CD4-positive, alpha-beta T cell (primary cell): ENCODE measurements at regions not wholly inside any gene's neighbourhood (a gene's known extent, or its start where the extent isn't known, plus 50 kb on each side); places are given as distances from the start of the nearest gene placed in this dataset.

Experiments used
- ATAC-seq: fragments of 200-7000 bp; cut with Tn5 transposase; one replicate; pipeline ENCODE4 v1.10.0; 2022; ENCODE audit warnings: mild to moderate bottlenecking; ENCODE audit not compliant: poor library complexity
- CTCF ChIA-PET: fragments of 350-600 bp; sonication (Branson Sonifier 250); formaldehyde crosslinking; loops from one replicate; lab custom pipeline; 2021; ENCODE audit warnings: antibody characterized with exemption, inconsistent platforms; lab: Charles Lee
- POLR2A ChIA-PET: fragments of 350-600 bp; sonication (Branson Sonifier 250); formaldehyde crosslinking; loops from one replicate; lab custom pipeline; 2021; ENCODE audit warnings: antibody characterized with exemption, inconsistent platforms; lab: Charles Lee
- DNase-seq, 14 experiments: peaks; one replicate each; pipeline ENCODE4 v3.0.0-alpha.2; 2013 to 2020; ENCODE audit warnings: mixed read lengths in 2 of 14
- H3K27ac ChIP-seq, 2 donors: one replicate each; pipeline versions ENCODE4 v1.5.1 to v1.7.0; 2013; ENCODE audit warnings: low read length in 2 of 2, low read depth in 1 of 2, mild to moderate bottlenecking in 1 of 2
- H3K27me3 ChIP-seq, 2 experiments: 1 replicate in 1 of 2; 2 replicates in 1 of 2; pipeline versions ENCODE4 v1.6.1 to v1.7.0; 2013; ENCODE audit warnings: low read length in 2 of 2, control low read depth in 1 of 2, mild to moderate bottlenecking in 1 of 2, moderate library complexity in 1 of 2; ENCODE audit not compliant: insufficient read depth in 2 of 2, control insufficient read depth in 1 of 2
- H3K36me3 ChIP-seq: one replicate; pipeline ENCODE4 v1.6.1; 2013; ENCODE audit warnings: low read length, control low read depth; ENCODE audit not compliant: insufficient read depth
- H3K4me1 ChIP-seq: one replicate; pipeline ENCODE4 v1.6.1; 2013; ENCODE audit warnings: low read length, control low read depth; ENCODE audit not compliant: insufficient read depth
- H3K4me3 ChIP-seq: one replicate; pipeline ENCODE4 v1.5.1; 2013; ENCODE audit warnings: mild to moderate bottlenecking, low read length, moderate library complexity
- H3K9me3 ChIP-seq, 2 experiments: 1 replicate in 1 of 2; 2 replicates in 1 of 2; pipeline versions ENCODE4 v1.6.1 to v1.7.0; 2013; ENCODE audit warnings: low read length in 2 of 2, mild to moderate bottlenecking in 2 of 2, control low read depth in 1 of 2, moderate library complexity in 1 of 2; ENCODE audit not compliant: control insufficient read depth in 1 of 2, insufficient read depth in 1 of 2
- H3K27ac Mint-ChIP-seq: one replicate; pipeline ENCODE4 v1.8.0; 2020; ENCODE audit warnings: mixed read lengths
- H3K27me3 Mint-ChIP-seq: one replicate; pipeline ENCODE4 v1.8.0; 2021; ENCODE audit warnings: mixed read lengths
- H3K36me3 Mint-ChIP-seq: one replicate; pipeline ENCODE4 v1.8.0; 2021; ENCODE audit warnings: low read depth, mixed read lengths
- H3K4me1 Mint-ChIP-seq: one replicate; pipeline ENCODE4 v1.8.0; 2021; ENCODE audit warnings: low read depth, mixed read lengths
- H3K4me3 Mint-ChIP-seq: one replicate; pipeline ENCODE4 v1.8.0; 2020; ENCODE audit warnings: mild to moderate bottlenecking, mixed read lengths
- H3K9me3 Mint-ChIP-seq: one replicate; pipeline ENCODE4 v1.8.0; 2020; ENCODE audit warnings: mixed read lengths
- intact Hi-C, 2 experiments: fragments of 100-400 bp; cut with DNase I in 1 of 2; cut with micrococcal nuclease in 1 of 2; formaldehyde crosslinking; loops; one replicate each; pipeline versions ENCODE4 v1.15.1 to v1.9.0; 2023 to 2025; cut with DNase I, micrococcal nuclease
- TF ChIP-seq, protein P1 (sequence below): fragments of 200-600 bp; IDR thresholded peaks from one replicate; pipeline ENCODE4 v1.8.0; 2022; ENCODE audit warnings: antibody characterized with exemption, mild to moderate bottlenecking

DNA sequence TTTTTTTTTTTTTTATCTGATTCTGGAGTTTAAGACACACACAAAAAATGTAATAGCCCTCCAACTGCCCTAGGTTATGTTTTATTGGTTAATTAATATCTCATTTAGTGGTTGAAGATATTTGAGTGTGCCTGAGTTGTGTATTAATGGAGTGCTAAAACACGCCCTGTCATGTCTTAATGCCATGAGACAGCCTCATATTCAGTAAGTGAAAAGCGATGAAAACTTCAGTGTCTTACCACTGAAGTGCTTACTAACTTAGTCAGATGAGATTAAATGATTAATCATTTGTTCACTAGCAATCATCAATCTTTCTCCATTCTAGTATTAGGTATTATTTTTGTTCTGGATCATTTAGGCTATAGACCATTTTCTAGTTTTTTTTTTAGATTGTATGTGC is 544.7 kb upstream of the ROBO2 start:
- H3K4me1 ChIP-seq, result no peaks in the 10 kb centered on the region
- H3K4me3 ChIP-seq, result no peak overlapping the region
- Mint-ChIP-seq H3K36me3 (no peaks in the 10 kb centered on the region), H3K9me3 (peaks cover 14% of the 10 kb centered on the region), H3K27ac (no peak overlapping the region), H3K27me3 (no peaks in the 10 kb centered on the region), H3K4me3 (no peak overlapping the region), H3K4me1 (no peaks in the 10 kb centered on the region)
- H3K27ac ChIP-seq, result no peak overlapping the region
- peaks cover 12 to 15% of the 10 kb centered on the region in 2 experiments for H3K9me3 ChIP-seq
- CTCF ChIA-PET, result no interaction called here
- intact Hi-C loops, result no loop called here
- no peak for ATAC-seq
- no peaks in the 10 kb centered on the region for H3K27me3 ChIP-seq
- no peaks in the 10 kb centered on the region for H3K36me3 ChIP-seq
- no peak for DNase-seq
- TF ChIP-seq, protein P1, sequence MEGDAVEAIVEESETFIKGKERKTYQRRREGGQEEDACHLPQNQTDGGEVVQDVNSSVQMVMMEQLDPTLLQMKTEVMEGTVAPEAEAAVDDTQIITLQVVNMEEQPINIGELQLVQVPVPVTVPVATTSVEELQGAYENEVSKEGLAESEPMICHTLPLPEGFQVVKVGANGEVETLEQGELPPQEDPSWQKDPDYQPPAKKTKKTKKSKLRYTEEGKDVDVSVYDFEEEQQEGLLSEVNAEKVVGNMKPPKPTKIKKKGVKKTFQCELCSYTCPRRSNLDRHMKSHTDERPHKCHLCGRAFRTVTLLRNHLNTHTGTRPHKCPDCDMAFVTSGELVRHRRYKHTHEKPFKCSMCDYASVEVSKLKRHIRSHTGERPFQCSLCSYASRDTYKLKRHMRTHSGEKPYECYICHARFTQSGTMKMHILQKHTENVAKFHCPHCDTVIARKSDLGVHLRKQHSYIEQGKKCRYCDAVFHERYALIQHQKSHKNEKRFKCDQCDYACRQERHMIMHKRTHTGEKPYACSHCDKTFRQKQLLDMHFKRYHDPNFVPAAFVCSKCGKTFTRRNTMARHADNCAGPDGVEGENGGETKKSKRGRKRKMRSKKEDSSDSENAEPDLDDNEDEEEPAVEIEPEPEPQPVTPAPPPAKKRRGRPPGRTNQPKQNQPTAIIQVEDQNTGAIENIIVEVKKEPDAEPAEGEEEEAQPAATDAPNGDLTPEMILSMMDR, result no peak
- POLR2A ChIA-PET, result no interaction called here

DNA sequence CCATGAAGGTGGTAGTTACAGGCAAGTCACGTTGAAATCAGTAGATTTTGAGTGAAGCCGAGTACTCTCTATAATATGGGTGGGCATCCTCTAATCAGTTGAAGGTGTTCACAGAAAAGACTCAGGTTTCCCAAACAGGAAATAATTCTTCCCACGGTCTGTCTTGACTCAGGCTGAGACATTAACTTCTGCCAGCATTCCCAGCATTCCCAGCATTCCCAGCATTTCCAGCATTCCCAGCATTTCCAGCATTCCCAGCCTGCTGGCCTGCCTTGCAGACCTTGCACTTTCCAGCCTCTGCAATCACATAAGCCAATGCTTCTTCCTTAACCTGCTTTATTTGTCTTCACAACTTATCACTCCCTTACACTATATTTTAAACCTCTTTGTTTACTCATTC is 542.3 kb upstream of the ROBO2 start:
- Histone ChIP-seq H3K36me3 (no peaks in the 10 kb centered on the region), H3K27ac (no peak overlapping the region), H3K9me3 (peaks cover 10 to 12% of the 10 kb centered on the region in 2 experiments), H3K27me3 (no peaks in the 10 kb centered on the region), H3K4me3 (no peak overlapping the region), H3K4me1 (no peaks in the 10 kb centered on the region)
- Mint-ChIP-seq H3K4me1 (no peaks in the 10 kb centered on the region), H3K36me3 (no peaks in the 10 kb centered on the region), H3K9me3 (peaks cover 14% of the 10 kb centered on the region), H3K4me3 (no peak overlapping the region), H3K27ac (no peak overlapping the region), H3K27me3 (no peaks in the 10 kb centered on the region)
- intact Hi-C loops, result no loop called here
- DNase-seq, result no peak
- ATAC-seq, result no peak
- TF ChIP-seq, protein P1, result no peak
- ChIA-PET POLR2A (no interaction called here), CTCF (no interaction called here)

DNA sequence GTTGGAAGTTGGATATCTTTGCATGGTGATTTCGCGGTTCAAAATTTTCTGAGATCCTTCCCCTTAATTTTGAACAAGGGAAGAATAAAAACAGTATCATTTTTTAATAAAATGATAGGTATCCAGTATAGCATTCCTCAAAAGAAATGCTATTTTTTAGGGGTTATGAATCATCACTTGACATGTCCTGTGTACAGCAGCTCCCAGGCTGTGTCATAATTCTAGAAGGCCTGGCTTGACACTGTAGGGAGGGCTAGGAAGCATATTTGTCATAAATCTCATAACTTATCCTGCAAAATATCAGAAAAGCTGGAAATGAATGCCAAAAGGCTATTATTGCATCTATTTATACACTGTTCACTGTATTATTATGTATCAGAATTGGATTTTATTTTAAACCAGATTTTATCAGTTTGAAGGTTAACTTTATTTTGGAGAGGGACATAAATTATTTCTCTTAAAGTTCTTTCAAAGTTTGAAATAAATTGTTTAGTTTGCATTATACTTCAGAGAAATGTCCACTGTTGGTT is 539.1 kb upstream of the ROBO2 start:
- intact Hi-C loops, result no loop called here
- ChIA-PET CTCF (no interaction called here), POLR2A (no interaction called here)

More for the DNA sequence above, 539.1 kb upstream of the ROBO2 start:
- TF ChIP-seq, protein P1, result no peak
- Histone ChIP-seq H3K4me1 (no peaks in the 10 kb centered on the region), H3K4me3 (no peak overlapping the region), H3K27me3 (no peaks in the 10 kb centered on the region), H3K36me3 (no peaks in the 10 kb centered on the region), H3K9me3 (peaks cover 10 to 12% of the 10 kb centered on the region in 2 experiments), H3K27ac (no peak overlapping the region)
- Mint-ChIP-seq H3K36me3 (no peaks in the 10 kb centered on the region), H3K9me3 (peaks cover 22% of the 10 kb centered on the region), H3K27ac (no peak overlapping the region), H3K4me1 (no peaks in the 10 kb centered on the region), H3K27me3 (no peaks in the 10 kb centered on the region), H3K4me3 (no peak overlapping the region)
- DNase-seq (no peak), ATAC-seq (no peak)
